ENCODE measurements at regions not wholly inside any gene's neighbourhood (a gene's known extent, or its start where the extent isn't known, plus 50 kb on each side); places are given as distances from the start of the nearest gene placed in this dataset.

DNA sequence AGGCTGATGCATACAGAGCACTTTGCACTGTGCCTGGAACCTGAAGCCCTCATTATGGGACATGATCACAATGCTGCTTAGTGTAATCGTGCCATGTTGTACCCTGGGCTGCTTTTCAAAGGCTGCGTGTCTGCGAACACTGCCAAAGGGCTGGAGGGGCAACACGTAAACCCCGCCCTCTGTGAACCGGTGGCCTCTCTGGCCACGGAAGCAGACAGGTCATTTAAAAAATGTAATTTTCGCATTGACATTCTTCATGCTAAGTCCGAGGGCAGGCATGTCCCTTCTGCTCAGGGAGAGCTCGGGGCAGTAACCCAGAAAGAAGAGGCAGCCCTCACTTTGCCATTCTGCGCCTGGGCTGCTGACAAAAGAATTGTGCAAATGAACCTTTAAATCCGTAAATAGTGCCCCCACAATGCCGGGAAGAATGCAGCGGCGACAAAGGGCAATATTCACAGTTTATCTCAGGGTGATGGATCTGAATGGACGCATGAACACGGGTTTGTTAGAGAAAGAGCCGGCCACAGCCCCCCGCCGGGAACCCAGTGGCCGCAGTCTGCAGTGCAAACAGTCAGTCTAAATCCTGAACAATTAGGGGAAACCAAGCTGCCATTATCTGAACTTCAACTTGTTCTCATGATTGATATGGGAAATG lies 226.1 kb downstream of the MYCN start:
- TF ChIP-seq, protein P1, sequence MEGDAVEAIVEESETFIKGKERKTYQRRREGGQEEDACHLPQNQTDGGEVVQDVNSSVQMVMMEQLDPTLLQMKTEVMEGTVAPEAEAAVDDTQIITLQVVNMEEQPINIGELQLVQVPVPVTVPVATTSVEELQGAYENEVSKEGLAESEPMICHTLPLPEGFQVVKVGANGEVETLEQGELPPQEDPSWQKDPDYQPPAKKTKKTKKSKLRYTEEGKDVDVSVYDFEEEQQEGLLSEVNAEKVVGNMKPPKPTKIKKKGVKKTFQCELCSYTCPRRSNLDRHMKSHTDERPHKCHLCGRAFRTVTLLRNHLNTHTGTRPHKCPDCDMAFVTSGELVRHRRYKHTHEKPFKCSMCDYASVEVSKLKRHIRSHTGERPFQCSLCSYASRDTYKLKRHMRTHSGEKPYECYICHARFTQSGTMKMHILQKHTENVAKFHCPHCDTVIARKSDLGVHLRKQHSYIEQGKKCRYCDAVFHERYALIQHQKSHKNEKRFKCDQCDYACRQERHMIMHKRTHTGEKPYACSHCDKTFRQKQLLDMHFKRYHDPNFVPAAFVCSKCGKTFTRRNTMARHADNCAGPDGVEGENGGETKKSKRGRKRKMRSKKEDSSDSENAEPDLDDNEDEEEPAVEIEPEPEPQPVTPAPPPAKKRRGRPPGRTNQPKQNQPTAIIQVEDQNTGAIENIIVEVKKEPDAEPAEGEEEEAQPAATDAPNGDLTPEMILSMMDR (IDR thresholded peaks at IDR 0.05): no peak
- no peak for TF ChIP-seq POLR2A (IDR thresholded peaks at IDR 0.05)
